ENCODE measurements at regions not wholly inside any gene's neighbourhood (a gene's known extent, or its start where the extent isn't known, plus 50 kb on each side); places are given as distances from the start of the nearest gene placed in this dataset.
"Not testable (repeated sequence)": the region's sequence is repeated elsewhere in the genome, so short reads cannot be mapped to it uniquely, and the experiment has no call there.

GRCh38 chr19:27962264-27962663, 1250.7 kb downstream of the UQCRFS1 start (continued):
- TF ChIP-seq, protein P1, sequence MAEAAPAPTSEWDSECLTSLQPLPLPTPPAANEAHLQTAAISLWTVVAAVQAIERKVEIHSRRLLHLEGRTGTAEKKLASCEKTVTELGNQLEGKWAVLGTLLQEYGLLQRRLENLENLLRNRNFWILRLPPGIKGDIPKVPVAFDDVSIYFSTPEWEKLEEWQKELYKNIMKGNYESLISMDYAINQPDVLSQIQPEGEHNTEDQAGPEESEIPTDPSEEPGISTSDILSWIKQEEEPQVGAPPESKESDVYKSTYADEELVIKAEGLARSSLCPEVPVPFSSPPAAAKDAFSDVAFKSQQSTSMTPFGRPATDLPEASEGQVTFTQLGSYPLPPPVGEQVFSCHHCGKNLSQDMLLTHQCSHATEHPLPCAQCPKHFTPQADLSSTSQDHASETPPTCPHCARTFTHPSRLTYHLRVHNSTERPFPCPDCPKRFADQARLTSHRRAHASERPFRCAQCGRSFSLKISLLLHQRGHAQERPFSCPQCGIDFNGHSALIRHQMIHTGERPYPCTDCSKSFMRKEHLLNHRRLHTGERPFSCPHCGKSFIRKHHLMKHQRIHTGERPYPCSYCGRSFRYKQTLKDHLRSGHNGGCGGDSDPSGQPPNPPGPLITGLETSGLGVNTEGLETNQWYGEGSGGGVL (tag by site-specific recombination; IDR thresholded peaks at IDR 0.05) = no peak
- TF ChIP-seq ZNF26 (tag by site-specific recombination; IDR thresholded peaks at IDR 0.05) (no peak), ZNF157 (tag by site-specific recombination; IDR thresholded peaks at IDR 0.05) (no peak), ZNF449 (tag by site-specific recombination; IDR thresholded peaks at IDR 0.05) (no peak), SETDB1 (IDR thresholded peaks at IDR 0.05; ENCODE audit: insufficient read length, low read length) (no peak), ZNF660 (tag by site-specific recombination; IDR thresholded peaks at IDR 0.05) (no peak)

DNA sequence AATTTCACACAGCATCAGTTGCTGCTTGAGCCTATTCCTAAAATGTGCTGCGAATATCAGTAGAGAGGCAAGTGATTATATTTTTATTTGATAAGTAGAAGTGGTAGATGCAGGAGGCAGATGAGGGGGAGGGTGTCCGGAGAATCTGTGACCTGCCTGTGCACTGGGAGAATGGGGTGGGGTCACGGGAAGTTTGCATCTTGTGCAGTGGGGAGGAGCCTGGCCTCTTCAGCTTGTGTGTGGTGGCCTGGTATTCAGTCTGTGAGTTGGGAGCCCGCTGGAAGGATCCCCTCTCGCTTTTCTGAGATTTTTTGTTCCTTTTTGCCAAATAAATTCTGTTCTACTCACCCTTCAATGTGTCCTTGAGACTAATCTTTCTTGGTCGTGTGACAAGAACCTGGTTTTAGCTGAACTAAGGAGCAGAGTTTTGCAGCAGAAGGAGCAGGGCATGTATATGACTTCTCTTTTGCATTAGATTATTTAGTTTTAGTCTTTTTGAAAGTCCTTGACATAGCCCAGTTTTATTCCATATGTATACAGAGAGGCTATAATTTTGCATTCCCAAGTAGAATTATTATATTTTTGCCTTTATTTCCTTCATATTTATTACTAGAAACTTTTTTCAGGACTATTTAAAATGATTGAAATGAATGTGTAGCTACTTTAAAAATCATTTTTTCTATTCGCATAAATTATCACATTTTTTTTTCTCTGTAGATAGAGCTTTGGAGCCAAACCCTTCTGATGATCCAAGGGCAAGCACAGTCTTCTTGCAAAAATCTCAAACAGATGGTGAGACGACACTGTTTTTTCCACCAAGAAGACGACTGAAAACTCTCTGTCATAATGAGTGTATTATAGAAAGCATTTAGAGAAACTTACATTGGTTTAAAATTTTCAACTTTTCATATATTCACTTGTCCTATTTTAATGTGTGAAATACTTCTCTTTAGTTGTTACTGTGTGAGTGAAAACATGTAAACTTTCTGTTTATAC, 1257.2 kb downstream of the UQCRFS1 start:
- ChIA-PET POLR2A (no interaction called here), CTCF (interaction anchor here (0.6 to 6.7 kb wide), 6 partner anchors 11 to 900 kb away, joined by 3 to 57 read pairs (median 6); no protein-coding TSS in a partner anchor)
- no peak for TF ChIP-seq ZNF768 (tag by site-specific recombination; IDR thresholded peaks at IDR 0.05)
- no peak for TF ChIP-seq ZNF776 (tag by site-specific recombination; IDR thresholded peaks at IDR 0.05; ENCODE audit: borderline replicate concordance)
- TF ChIP-seq ZFP37 (tag by site-specific recombination; IDR thresholded peaks at IDR 0.05) = no peak
- TF ChIP-seq ZNF280C (tag by site-specific recombination; IDR thresholded peaks at IDR 0.05) = no peak
- Histone ChIP-seq H3K9me3 (ENCODE audit: control insufficient read depth, insufficient read depth, low read depth, low read length) (no peaks in the 10 kb centered on the region; the same call in none of the 2 replicates), H3K27ac (ENCODE audit: extremely low read depth, low read depth, low read length) (no peak overlapping the region), H3K36me3 (ENCODE audit: control insufficient read depth in 2 of 2, insufficient read depth in 1 of 2, low read length in 2 of 2) (no peaks in the 10 kb centered on the region), H3K4me3 (ENCODE audit: low read depth, low read length) (no peak overlapping the region), H3K4me1 (ENCODE audit: control insufficient read depth, insufficient read depth, low read length) (peaks cover 7% of the 10 kb centered on the region; the same call in 1 of the 2 replicates)

- POLR2A ChIA-PET; H3K27ac ChIP-seq (ENCODE audit: extremely low read depth, low read depth, low read length); CTCF ChIA-PET; H3K4me1 ChIP-seq (ENCODE audit: control insufficient read depth, insufficient read depth, low read length); H3K4me3 ChIP-seq (ENCODE audit: low read depth, low read length); H3K9me3 ChIP-seq (ENCODE audit: control insufficient read depth, insufficient read depth, low read depth, low read length); H3K36me3 ChIP-seq (ENCODE audit: control insufficient read depth in 2 of 2, insufficient read depth in 1 of 2, low read length in 2 of 2): not testable (repeated sequence)
- TF ChIP-seq ZNF146 (tag by site-specific recombination; IDR thresholded peaks at IDR 0.05) (peak; percentile 77), ZNF280D (tag by site-specific recombination; IDR thresholded peaks at IDR 0.05) (0 out of 2 replicates have a peak, but pooled peaks have one; percentile 52)
These were observed 1270.3 kb downstream of the UQCRFS1 start for GRCh38 chr19:27942607-27943006.
